22Rv1 (cell line): ENCODE measurements at regions not wholly inside any gene's neighbourhood (a gene's known extent, or its start where the extent isn't known, plus 50 kb on each side); places are given as distances from the start of the nearest gene placed in this dataset.

Experiments
- H3K27ac ChIP-seq: fragments of 450-650 bp; 2 replicates; pipeline ENCODE4 v1.5.1; 2017
- CTCF ChIP-seq: fragments of 450-650 bp; IDR thresholded peaks from 2 replicates; pipeline ENCODE4 v1.5.1; 2017; ENCODE audit warnings: mild to moderate bottlenecking
- ZFX ChIP-seq: fragments of 450-650 bp; IDR thresholded peaks from 2 replicates; pipeline ENCODE4 v1.6.1; 2017; ENCODE audit warnings: antibody characterized with exemption, borderline replicate concordance

- TF ChIP-seq CTCF (peak; percentile 92), ZFX (no peak)
- no peak overlapping the region; the same call in 1 of the 2 replicates for H3K27ac ChIP-seq
Observed at GRCh38 chr6:168895102-168895812, 358.4 kb downstream of the THBS2 start.

- TF ChIP-seq ZFX (no peak), CTCF (no peak)
- no peak overlapping the region for H3K27ac ChIP-seq
Observed at GRCh38 chr6:168892031-168892430, 361.6 kb downstream of the THBS2 start.

GRCh38 chr6:168890981-168891365 is 362.7 kb downstream of the THBS2 start:
- no peak for TF ChIP-seq ZFX
- TF ChIP-seq CTCF, result no peak
- H3K27ac ChIP-seq, result no peak overlapping the region

- TF ChIP-seq ZFX (no peak), CTCF (no peak)
- H3K27ac ChIP-seq, result no peak overlapping the region
Observed at GRCh38 chr6:168890306-168890980, 363.2 kb downstream of the THBS2 start.

GRCh38 chr6:168888786-168889345 is 364.8 kb downstream of the THBS2 start:
- TF ChIP-seq ZFX (no peak), CTCF (no peak)
- H3K27ac ChIP-seq, result no peak overlapping the region

GRCh38 chr6:168888102-168888501 is 365.5 kb downstream of the THBS2 start:
- TF ChIP-seq CTCF (no peak), ZFX (no peak)
- H3K27ac ChIP-seq, result no peak overlapping the region

- no peak overlapping the region for H3K27ac ChIP-seq
- no peak for TF ChIP-seq CTCF
- no peak for TF ChIP-seq ZFX
Observed at GRCh38 chr6:168887621-168888020, 366.0 kb downstream of the THBS2 start.
